ENCODE measurements at regions not wholly inside any gene's neighbourhood (a gene's known extent, or its start where the extent isn't known, plus 50 kb on each side); places are given as distances from the start of the nearest gene placed in this dataset.

DNA sequence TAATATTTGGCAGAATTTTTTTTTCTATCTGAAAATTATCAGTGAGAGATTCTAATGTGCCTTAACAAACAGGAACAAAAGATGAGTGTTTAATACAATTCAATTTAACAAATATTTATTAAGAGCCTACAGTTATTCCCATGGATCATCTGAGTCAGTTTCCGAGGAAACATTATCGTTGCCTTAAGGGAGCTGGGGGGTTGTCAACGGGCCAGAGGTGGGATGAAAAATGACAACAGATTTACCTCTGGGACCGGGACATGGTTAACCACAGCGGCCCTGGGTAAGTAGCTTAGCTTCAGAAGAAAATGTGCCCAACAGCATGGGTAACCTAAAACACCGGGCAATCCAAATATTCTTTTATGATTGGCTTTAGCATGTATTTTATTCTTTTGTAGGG is 113.6 kb downstream of the DAD1 start:
- Mint-ChIP-seq H3K4me3 (no peak overlapping the region), H3K27ac (no peak overlapping the region), H3K27me3 (no peaks in the 10 kb centered on the region), H3K9me3 (no peaks in the 10 kb centered on the region), H3K4me1 (no peaks in the 10 kb centered on the region)
- DNase-seq (no peak), ATAC-seq (no peak)

DNA sequence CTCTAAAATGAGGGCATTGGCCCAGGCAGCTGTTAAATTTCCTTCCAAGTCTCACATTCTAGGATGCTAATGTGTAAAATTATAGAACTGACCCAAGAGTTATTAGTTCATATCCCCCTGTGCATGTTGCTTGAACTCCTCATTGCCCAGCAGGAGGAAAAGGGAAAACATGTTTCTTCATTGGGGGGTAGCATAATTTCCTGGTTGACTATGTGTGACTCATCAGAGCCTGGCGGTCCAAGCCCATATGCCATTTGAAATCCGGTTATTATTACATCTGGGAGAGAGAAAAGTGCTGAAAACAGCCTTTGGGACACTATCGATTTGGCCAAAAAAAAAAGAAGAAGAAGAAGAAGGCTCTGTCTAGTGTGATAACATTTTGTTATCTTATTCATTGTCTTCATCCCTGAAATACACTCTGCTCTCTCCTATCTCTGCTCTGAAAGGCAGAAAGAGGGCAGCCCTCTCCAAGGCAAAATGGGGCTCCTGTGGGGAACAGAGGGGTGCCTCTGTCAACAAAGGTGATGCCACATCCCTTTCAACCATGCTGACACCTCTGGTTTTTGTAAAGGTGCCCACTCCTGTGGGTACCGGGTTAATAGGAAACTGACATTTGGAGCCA is 114.2 kb downstream of the DAD1 start:
- no peaks in the 10 kb centered on the region for H3K27me3 Mint-ChIP-seq
- ATAC-seq, result no peak
- no peak overlapping the region for H3K4me3 Mint-ChIP-seq
- H3K9me3 Mint-ChIP-seq, result no peaks in the 10 kb centered on the region
- DNase-seq, result no peak
- H3K27ac Mint-ChIP-seq, result peak overlapping the region in 1 of 2 donors; percentile 52
- no peaks in the 10 kb centered on the region for H3K4me1 Mint-ChIP-seq

DNA sequence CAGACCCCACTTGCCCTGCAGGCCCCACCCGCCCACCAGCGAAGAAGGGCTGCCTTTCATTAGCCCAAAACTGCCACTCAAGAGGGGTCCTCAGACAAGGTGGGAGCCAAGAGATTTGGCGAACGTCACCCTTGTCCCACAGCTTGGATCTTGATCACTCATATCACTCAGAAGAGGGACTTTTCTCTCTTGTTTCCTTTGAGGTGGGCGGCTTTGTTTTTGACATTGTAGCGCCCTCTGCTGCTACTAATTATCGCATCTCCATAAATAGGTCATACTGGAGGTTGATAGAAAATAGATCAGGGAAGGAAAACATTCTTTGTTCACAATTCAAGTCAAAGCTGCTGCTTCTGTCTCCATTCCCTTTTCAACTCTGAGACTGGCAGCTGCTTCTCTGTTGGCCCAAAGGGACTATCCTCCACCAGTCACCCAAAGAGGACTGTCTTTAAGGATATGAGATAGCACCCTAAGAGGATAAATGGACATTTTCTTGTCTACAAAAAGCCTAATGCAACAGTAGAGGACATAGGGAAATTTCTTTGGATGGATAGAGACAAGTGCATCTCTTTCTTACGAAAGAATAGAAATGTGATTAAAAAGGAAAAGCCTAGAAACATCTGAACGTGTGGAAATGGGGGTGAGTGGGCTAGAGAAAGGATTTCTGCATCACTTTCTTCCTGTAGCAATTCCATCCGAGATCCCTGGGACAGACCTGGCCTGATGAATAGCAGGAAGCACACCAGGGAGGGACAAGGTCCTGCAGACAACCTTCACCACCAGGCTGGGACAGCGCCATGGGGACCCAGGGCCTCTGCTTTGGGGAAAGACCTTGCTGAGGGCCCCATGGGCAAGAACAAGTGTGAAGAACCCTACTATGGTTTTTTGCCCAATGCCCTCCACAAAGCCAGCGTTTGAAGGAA is 115.8 kb downstream of the DAD1 start:
- Mint-ChIP-seq H3K27me3 (no peaks in the 10 kb centered on the region), H3K9me3 (no peaks in the 10 kb centered on the region), H3K4me1 (no peaks in the 10 kb centered on the region), H3K27ac (no peak overlapping the region), H3K4me3 (no peak overlapping the region)
- no peak for ATAC-seq
- DNase-seq, result no peak

DNA sequence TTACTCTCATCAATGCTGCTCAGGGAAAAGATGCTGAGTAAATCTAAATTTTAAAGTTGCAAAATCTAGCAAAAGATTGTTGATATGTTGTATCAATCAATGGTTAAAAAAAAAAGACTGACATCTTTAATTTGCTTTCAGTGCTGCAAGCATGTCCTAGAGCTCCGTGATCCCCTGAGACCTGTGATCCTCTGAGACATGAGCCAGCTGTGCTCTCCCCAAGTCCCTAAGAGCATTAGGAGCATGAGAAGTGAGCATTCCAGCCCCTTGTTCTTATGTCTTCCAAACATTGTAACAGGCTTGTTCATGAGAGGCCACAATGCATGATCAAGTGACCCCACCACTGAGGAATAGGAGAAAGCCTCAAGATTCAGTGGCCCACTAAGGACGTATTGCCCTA is 116.6 kb downstream of the DAD1 start:
- Mint-ChIP-seq H3K27ac (no peak overlapping the region), H3K27me3 (no peaks in the 10 kb centered on the region), H3K9me3 (no peaks in the 10 kb centered on the region), H3K4me3 (no peak overlapping the region), H3K4me1 (no peaks in the 10 kb centered on the region)
- no peak for ATAC-seq
- DNase-seq, result no peak

DNA sequence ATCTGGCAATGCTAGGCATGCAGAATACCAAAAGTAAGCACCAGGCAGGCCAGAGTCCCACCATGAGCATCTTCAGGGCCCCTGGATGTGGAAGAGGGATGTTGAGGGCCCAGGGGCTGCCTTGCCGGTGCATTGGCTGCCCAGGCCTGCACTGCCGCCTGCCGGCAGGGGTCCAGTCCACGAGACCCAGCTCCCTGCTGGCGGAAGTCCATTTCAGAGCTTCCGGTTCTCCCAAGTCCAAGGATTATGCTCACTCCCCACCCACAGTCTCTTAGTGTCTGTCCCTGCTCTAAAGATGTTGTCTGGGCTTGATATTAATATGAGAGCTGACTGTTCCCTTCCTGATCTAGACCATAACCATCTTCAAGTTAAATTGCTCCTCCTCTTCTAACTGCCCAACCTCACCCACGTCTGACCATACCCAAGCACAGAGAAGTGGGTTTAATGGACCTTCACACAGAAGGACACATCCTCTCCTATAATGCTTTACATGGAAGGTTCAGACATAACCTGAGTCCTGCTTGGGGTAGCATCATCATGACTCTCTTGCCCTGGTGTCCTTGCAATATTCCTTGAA is 117.4 kb downstream of the DAD1 start:
- Mint-ChIP-seq H3K4me3 (no peak overlapping the region), H3K4me1 (no peaks in the 10 kb centered on the region), H3K27me3 (no peaks in the 10 kb centered on the region), H3K27ac (no peak overlapping the region), H3K9me3 (no peaks in the 10 kb centered on the region)
- DNase-seq (no peak), ATAC-seq (no peak)

DNA sequence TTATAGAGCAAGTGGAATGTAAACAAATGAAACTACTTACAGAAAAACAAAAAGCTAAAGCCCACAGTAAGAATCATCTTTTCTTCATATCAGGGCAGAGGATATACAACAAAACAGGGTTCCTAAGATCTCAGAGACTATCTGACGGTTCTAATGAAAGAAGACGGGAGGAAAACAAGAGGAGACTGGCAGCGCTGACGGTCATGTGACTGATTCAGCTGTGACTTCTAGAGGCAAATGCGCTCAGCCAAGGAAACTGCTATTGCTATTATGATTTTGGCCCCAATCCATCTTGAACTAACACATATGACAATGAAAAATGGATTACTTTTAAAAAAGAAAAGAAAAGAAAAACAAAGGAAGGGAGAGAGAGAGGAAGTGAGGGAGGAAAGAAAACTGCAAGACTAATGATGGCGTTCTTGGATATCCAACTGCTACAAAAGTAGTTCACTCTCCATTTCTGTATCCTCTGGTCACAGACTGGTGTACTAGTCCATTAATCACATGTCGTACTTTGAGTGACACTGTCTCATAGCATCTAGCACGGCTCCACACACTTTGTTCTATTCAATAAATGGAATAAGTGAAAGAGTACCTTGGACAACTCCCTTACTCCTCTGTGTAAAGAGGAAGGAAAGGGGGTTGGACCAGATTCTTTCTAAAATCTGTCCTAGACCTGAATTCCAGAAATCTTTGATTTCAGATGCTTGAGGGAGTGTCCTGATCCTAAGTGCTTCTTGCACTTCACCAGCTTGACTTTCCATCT is 119.3 kb downstream of the DAD1 start:
- no peak for ATAC-seq
- Mint-ChIP-seq H3K9me3 (no peaks in the 10 kb centered on the region), H3K27me3 (no peaks in the 10 kb centered on the region), H3K4me3 (no peak overlapping the region), H3K4me1 (no peaks in the 10 kb centered on the region), H3K27ac (no peak overlapping the region)
- no peak for DNase-seq

DNA sequence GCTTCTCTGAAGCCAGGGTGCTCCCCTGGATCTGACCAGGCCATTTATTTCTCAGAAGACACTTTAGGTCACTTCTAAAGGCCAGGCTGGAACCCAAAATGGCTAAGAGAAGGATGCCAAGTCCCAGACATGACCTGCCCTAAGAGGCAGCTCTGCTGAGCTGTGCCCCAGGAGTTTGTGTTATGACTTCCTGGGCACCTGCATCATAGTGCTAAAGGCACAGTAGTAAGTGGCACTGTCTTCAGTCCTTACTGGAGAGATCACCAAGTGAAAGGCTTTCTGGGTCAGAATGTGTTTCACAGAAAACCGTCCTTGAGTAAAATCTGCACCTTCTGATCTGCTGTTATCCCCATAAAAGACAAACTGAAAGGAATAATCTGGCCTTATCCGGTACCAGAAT is 120.2 kb downstream of the DAD1 start:
- no peak for ATAC-seq

DNA sequence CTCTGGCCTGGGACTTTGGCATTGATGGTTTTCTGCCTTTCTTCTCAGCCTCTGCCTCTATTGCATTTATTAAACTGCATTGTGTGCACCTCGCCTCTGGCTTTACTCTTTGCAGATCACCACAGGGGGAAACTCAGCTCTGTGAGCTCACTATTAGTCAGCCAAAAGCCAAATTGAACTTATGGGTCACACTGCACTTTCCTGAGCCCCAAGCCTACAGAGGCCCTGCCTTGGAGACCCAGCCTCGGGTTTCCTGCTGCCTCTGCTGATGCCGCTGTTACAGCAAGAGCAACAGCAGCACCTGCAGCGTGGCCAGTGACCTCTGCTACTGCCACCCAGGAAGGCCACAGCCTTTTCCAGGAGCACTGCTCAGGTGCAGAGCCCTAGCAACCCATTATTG is 122.5 kb downstream of the DAD1 start:
- no peak overlapping the region for H3K27ac Mint-ChIP-seq
- ATAC-seq, result peak; percentile 35
- no peaks in the 10 kb centered on the region for H3K4me1 Mint-ChIP-seq
- DNase-seq, result no peak
- H3K27me3 Mint-ChIP-seq, result no peaks in the 10 kb centered on the region
- no peaks in the 10 kb centered on the region for H3K9me3 Mint-ChIP-seq
- H3K4me3 Mint-ChIP-seq, result no peak overlapping the region

More for the DNA sequence above, 120.2 kb downstream of the DAD1 start:
- Mint-ChIP-seq H3K9me3 (no peaks in the 10 kb centered on the region), H3K4me3 (no peak overlapping the region), H3K4me1 (no peaks in the 10 kb centered on the region), H3K27ac (no peak overlapping the region), H3K27me3 (no peaks in the 10 kb centered on the region)
- DNase-seq, result no peak

DNA sequence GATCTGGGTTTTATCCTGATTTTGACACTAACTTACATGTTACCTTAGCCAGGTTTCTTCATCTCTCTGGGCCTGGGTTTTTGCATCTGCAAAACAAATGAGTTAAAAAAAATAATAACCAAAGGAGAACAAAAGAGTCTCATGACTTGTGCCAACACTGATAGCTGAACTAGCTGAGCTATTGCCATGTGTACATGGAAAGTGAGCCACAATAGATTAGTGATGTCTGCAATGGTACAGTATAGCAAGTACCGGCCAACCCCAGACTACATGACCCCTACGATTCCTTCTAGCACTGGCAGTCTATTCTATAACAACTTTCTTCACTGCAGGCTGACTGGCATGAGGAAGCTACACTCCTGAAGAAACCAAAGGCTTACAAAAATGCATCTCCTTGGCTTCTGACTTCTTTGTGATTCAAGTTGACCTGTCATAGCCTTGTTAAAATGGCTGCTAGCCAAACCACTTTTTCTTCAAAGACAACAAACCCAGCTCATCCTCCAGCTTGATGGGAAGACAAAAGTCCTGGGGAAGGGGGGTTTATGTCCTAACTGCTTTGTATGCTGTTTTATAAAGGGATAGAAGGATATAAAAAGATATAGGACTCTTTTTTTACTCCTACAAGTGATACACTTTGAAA is 123.7 kb downstream of the DAD1 start:
- no peaks in the 10 kb centered on the region for H3K9me3 Mint-ChIP-seq
- no peaks in the 10 kb centered on the region for H3K27me3 Mint-ChIP-seq
- H3K4me1 Mint-ChIP-seq, result no peaks in the 10 kb centered on the region
- DNase-seq (no peak), ATAC-seq (no peak)
- no peak overlapping the region for H3K27ac Mint-ChIP-seq
- no peak overlapping the region for H3K4me3 Mint-ChIP-seq

DNA sequence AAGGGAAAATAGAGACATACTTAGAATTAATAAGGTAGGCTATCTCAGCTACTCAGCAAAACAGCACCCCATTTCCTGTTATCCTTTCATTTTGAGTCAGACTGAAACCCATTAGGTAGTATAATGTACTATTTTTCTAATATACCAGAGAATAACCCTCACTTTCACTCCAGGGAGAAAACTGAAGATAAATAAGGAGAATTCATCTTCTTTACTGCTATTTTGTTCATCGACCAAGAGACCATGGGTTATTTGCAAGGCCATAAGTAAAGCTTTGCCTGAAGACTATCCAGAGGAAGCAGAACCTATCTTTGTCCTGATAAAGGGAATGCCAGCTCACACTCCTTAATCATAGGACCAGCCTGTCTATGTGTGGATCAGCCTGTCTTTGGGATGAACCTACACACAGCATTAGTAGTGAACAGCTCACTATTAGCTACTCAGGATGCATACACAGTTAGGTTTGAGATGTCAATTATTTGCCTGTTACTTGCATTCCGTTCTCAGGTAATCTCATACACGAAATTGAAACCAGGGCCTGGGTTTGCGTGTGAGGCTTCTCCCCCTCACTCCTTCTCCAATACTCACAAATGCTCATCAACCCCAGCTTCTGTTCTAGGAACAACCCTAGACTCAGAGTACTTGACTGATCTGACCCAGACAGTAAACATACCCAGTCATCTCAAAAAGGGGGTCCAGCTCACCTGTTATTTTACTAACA is 124.4 kb downstream of the DAD1 start:
- ATAC-seq (peak; percentile 53), DNase-seq (no peak)
- Mint-ChIP-seq H3K27ac (no peak overlapping the region), H3K9me3 (no peaks in the 10 kb centered on the region), H3K4me3 (no peak overlapping the region), H3K27me3 (no peaks in the 10 kb centered on the region), H3K4me1 (no peaks in the 10 kb centered on the region)

DNA sequence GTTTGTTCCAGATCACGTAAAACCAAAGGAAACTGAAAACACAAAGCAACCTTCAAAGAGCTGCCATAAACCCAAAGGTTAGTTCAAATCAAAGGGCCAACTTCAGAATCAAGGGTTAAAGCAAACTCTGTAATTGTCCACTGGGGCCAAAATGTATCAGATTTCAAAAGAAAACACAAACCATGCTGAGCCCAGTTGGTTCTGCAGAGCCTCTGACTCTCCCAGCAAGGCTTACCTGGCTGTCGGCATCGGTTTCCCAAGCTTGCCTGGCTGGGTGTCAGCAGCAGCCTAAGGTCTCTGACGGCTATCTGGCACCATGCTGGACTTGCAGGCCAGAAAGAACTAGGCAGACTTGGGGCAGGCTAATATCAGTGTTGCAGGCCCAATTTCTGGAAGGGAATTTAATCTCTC is 125.3 kb downstream of the DAD1 start:
- Mint-ChIP-seq H3K27ac (no peak overlapping the region), H3K4me3 (no peak overlapping the region), H3K4me1 (no peaks in the 10 kb centered on the region), H3K9me3 (no peaks in the 10 kb centered on the region), H3K27me3 (no peaks in the 10 kb centered on the region)
- ATAC-seq, result no peak
- no peak for DNase-seq

DNA sequence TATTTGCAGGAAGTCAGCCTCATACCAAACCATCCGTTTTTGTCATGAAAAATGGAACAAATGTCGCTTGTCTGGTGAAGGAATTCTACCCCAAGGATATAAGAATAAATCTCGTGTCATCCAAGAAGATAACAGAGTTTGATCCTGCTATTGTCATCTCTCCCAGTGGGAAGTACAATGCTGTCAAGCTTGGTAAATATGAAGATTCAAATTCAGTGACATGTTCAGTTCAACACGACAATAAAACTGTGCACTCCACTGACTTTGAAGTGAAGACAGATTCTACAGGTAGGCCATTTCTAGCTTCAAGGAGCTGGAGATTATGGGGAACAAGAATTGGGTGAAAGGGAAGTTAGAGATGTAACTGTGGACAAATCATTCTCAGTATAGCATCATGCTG is 126.1 kb downstream of the DAD1 start:
- no peak for ATAC-seq
- Mint-ChIP-seq H3K27me3 (no peaks in the 10 kb centered on the region), H3K4me3 (no peak overlapping the region), H3K27ac (no peak overlapping the region), H3K9me3 (no peaks in the 10 kb centered on the region), H3K4me1 (no peaks in the 10 kb centered on the region)
- no peak for DNase-seq

DNA sequence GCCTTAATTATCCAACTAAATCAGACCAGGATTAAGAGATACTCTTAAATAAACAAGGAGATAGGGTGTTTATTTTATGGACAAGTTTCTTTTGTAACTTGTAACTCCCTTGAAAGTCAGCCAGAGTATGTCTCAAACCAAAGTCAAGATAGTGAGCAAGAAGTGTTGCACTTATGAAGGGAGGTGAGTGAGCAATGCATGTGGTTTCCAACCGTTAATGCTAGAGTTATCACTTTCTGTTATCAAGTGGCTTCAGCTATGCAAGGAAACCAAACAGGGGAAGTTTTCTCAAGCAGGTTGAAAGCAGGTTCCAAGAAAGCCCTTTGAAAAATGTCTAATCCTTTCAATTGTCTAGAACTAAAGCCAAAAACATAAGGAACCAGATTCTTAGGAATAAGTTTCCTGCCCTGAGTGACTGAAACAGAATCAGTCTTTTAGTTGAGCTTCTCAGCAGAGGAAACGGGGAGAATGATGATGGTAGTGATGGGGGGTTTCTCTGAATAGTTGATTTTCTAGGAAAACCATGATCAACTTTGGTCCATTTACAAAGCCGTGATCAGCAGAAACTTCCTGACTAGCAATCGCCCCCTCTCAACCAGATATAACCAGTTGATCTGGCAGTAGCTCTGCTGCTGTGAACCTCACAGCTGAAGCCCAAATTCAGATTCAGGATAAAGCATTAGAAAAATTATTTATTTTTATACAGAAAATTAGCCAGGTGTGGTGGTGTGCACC is 128.4 kb downstream of the DAD1 start:
- Mint-ChIP-seq H3K4me3 (no peak overlapping the region), H3K27ac (no peak overlapping the region), H3K4me1 (no peaks in the 10 kb centered on the region), H3K9me3 (no peaks in the 10 kb centered on the region), H3K27me3 (no peaks in the 10 kb centered on the region)
- ATAC-seq (no peak), DNase-seq (no peak)

DNA sequence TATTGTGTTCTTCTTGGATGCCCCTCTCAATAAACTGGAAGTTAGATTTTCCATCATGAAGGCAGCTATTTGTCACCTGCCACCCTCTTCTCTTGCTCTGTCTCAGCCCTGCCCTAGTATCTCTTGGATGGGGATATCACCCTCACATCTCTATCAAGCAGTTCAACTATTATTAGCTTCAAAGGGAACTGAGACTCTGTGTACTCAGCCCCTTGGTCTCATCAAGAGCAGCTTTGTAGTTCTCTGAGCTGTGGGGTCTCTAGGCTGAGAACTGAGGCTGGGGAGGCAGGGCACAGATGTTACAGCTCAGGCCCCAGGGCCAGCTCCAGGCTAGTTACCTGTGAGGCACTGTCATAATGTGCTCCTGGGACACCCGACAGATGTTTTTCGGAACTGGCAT is 130.3 kb downstream of the DAD1 start:
- H3K27me3 Mint-ChIP-seq, result no peaks in the 10 kb centered on the region
- H3K4me3 Mint-ChIP-seq, result no peak overlapping the region
- no peaks in the 10 kb centered on the region for H3K9me3 Mint-ChIP-seq
- ATAC-seq, result no peak
- H3K27ac Mint-ChIP-seq, result no peak overlapping the region
- H3K4me1 Mint-ChIP-seq, result no peaks in the 10 kb centered on the region
- no peak for DNase-seq

Data from stimulated activated naive CD8-positive, alpha-beta T cell treated with anti-CD3 and anti-CD28 coated beads, Interleukin-15, amount 100 ng/mL, for 72 hours (primary cell).